Activated CD4-positive, alpha-beta memory T cell treated with anti-CD3 and anti-CD28 coated beads for 36 hours (primary cell): ENCODE measurements at regions not wholly inside any gene's neighbourhood (a gene's known extent, or its start where the extent isn't known, plus 50 kb on each side); places are given as distances from the start of the nearest gene placed in this dataset.

Source experiments
- CTCF ChIA-PET: fragments of 350-600 bp; sonication (Branson Sonifier 250); formaldehyde crosslinking; loops from one replicate; lab custom pipeline; 2021; ENCODE audit warnings: antibody characterized with exemption, inconsistent platforms; lab: Charles Lee
- POLR2A ChIA-PET: fragments of 350-600 bp; sonication (Branson Sonifier 250); formaldehyde crosslinking; loops from one replicate; lab custom pipeline; 2021; ENCODE audit warnings: antibody characterized with exemption; lab: Charles Lee
- DNase-seq: peaks from one replicate; pipeline ENCODE4 v3.0.0-alpha.2; 2020
- H3K27ac Mint-ChIP-seq: one replicate; pipeline ENCODE4 v1.8.0; 2021; ENCODE audit warnings: mixed read lengths
- H3K27me3 Mint-ChIP-seq: one replicate; pipeline ENCODE4 v1.8.0; 2021; ENCODE audit warnings: mixed read lengths
- H3K36me3 Mint-ChIP-seq: one replicate; pipeline ENCODE4 v1.8.0; 2021; ENCODE audit warnings: mixed read lengths
- H3K4me1 Mint-ChIP-seq: one replicate; pipeline ENCODE4 v1.8.0; 2021; ENCODE audit warnings: low read depth, mixed read lengths
- H3K4me3 Mint-ChIP-seq: one replicate; pipeline ENCODE4 v1.8.0; 2021; ENCODE audit warnings: mild to moderate bottlenecking, mixed read lengths
- H3K9me3 Mint-ChIP-seq: one replicate; pipeline ENCODE4 v1.8.0; 2021; ENCODE audit warnings: mixed read lengths
- intact Hi-C: fragments of 100-400 bp; cut with micrococcal nuclease; formaldehyde crosslinking; loops from one replicate; pipeline ENCODE4 v1.15.1; 2023

GRCh38 chr1:232379063-232379434, 250.9 kb downstream of the SIPA1L2 start:
- H3K4me1 Mint-ChIP-seq = no peaks in the 10 kb centered on the region

GRCh38 chr1:232378266-232379062, 251.5 kb downstream of the SIPA1L2 start:
- Mint-ChIP-seq H3K4me3 (no peak overlapping the region), H3K4me1 (no peaks in the 10 kb centered on the region), H3K27me3 (no peaks in the 10 kb centered on the region), H3K9me3 (no peaks in the 10 kb centered on the region), H3K36me3 (no peaks in the 10 kb centered on the region), H3K27ac (no peak overlapping the region)
- intact Hi-C loops = no loop called here
- no peak for DNase-seq
- ChIA-PET CTCF (no interaction called here), POLR2A (no interaction called here)

More at GRCh38 chr1:232379063-232379434, 250.9 kb downstream of the SIPA1L2 start:
- no peak for DNase-seq
- no peak overlapping the region for H3K4me3 Mint-ChIP-seq
- H3K27ac Mint-ChIP-seq = no peak overlapping the region
- intact Hi-C loops = no loop called here
- peaks cover 2% of the 10 kb centered on the region for H3K27me3 Mint-ChIP-seq
- H3K36me3 Mint-ChIP-seq = no peaks in the 10 kb centered on the region
- ChIA-PET POLR2A (no interaction called here), CTCF (no interaction called here)
- H3K9me3 Mint-ChIP-seq = no peaks in the 10 kb centered on the region

- no peaks in the 10 kb centered on the region for H3K36me3 Mint-ChIP-seq
- no peak overlapping the region for H3K27ac Mint-ChIP-seq
- intact Hi-C loops = no loop called here
- ChIA-PET CTCF (no interaction called here), POLR2A (no interaction called here)
- H3K4me3 Mint-ChIP-seq = no peak overlapping the region
- peak; percentile 14 for DNase-seq
- no peaks in the 10 kb centered on the region for H3K27me3 Mint-ChIP-seq
- H3K4me1 Mint-ChIP-seq = no peaks in the 10 kb centered on the region
- no peaks in the 10 kb centered on the region for H3K9me3 Mint-ChIP-seq
These were observed 252.5 kb downstream of the SIPA1L2 start for GRCh38 chr1:232377494-232377770.

- CTCF ChIA-PET = no interaction called here
- Mint-ChIP-seq H3K4me3 (no peak overlapping the region), H3K36me3 (no peaks in the 10 kb centered on the region), H3K4me1 (no peaks in the 10 kb centered on the region), H3K27ac (no peak overlapping the region), H3K27me3 (no peaks in the 10 kb centered on the region), H3K9me3 (no peaks in the 10 kb centered on the region)
- intact Hi-C loops = no loop called here
- DNase-seq = no peak
- POLR2A ChIA-PET = no interaction called here
These were observed 253.1 kb downstream of the SIPA1L2 start for GRCh38 chr1:232376632-232377493.

- H3K27ac Mint-ChIP-seq = no peak overlapping the region
These were observed 257.0 kb downstream of the SIPA1L2 start for GRCh38 chr1:232372841-232373440.

GRCh38 chr1:232372431-232372830, 257.5 kb downstream of the SIPA1L2 start:
- CTCF ChIA-PET = no interaction called here
- intact Hi-C loops = no loop called here

More at GRCh38 chr1:232372841-232373440, 257.0 kb downstream of the SIPA1L2 start:
- no peak for DNase-seq
- intact Hi-C loops = no loop called here
- no peaks in the 10 kb centered on the region for H3K27me3 Mint-ChIP-seq
- H3K4me1 Mint-ChIP-seq = no peaks in the 10 kb centered on the region
- CTCF ChIA-PET = no interaction called here
- no peaks in the 10 kb centered on the region for H3K36me3 Mint-ChIP-seq
- no peak overlapping the region for H3K4me3 Mint-ChIP-seq
- POLR2A ChIA-PET = no interaction called here
- H3K9me3 Mint-ChIP-seq = no peaks in the 10 kb centered on the region

GRCh38 chr1:232369451-232370296, 260.3 kb downstream of the SIPA1L2 start:
- CTCF ChIA-PET = interaction anchor here (2.2 kb wide), 1 partner anchor 258 kb away, joined by 7 read pairs; no protein-coding TSS in a partner anchor
- intact Hi-C loops = no loop called here
- POLR2A ChIA-PET = no interaction called here
- no peak overlapping the region for H3K27ac Mint-ChIP-seq
- H3K9me3 Mint-ChIP-seq = no peaks in the 10 kb centered on the region
- no peaks in the 10 kb centered on the region for H3K27me3 Mint-ChIP-seq
- no peak overlapping the region for H3K4me3 Mint-ChIP-seq
- H3K36me3 Mint-ChIP-seq = no peaks in the 10 kb centered on the region
- H3K4me1 Mint-ChIP-seq = no peaks in the 10 kb centered on the region
- no peak for DNase-seq

More at GRCh38 chr1:232372431-232372830, 257.5 kb downstream of the SIPA1L2 start:
- Mint-ChIP-seq H3K36me3 (no peaks in the 10 kb centered on the region), H3K4me1 (no peaks in the 10 kb centered on the region), H3K4me3 (no peak overlapping the region), H3K27me3 (no peaks in the 10 kb centered on the region), H3K9me3 (no peaks in the 10 kb centered on the region), H3K27ac (no peak overlapping the region)
- no peak for DNase-seq
- POLR2A ChIA-PET = no interaction called here

GRCh38 chr1:232368821-232369321, 261.1 kb downstream of the SIPA1L2 start:
- H3K4me3 Mint-ChIP-seq = no peak overlapping the region
- H3K27ac Mint-ChIP-seq = no peak overlapping the region
- no peaks in the 10 kb centered on the region for H3K9me3 Mint-ChIP-seq
- H3K36me3 Mint-ChIP-seq = no peaks in the 10 kb centered on the region
- ChIA-PET POLR2A (no interaction called here), CTCF (interaction anchor here (2.2 kb wide), 1 partner anchor 259 kb away, joined by 7 read pairs; no protein-coding TSS in a partner anchor)
- H3K4me1 Mint-ChIP-seq = no peaks in the 10 kb centered on the region
- DNase-seq = no peak
- intact Hi-C loops = no loop called here
- H3K27me3 Mint-ChIP-seq = no peaks in the 10 kb centered on the region

GRCh38 chr1:232367293-232367692, 262.6 kb downstream of the SIPA1L2 start:
- Mint-ChIP-seq H3K9me3 (no peaks in the 10 kb centered on the region), H3K4me1 (no peaks in the 10 kb centered on the region), H3K4me3 (no peak overlapping the region), H3K27ac (no peak overlapping the region), H3K36me3 (no peaks in the 10 kb centered on the region), H3K27me3 (no peaks in the 10 kb centered on the region)
- no peak for DNase-seq
- intact Hi-C loops = no loop called here
- CTCF ChIA-PET = interaction anchor here (2.2 kb wide), 1 partner anchor 260 kb away, joined by 7 read pairs; no protein-coding TSS in a partner anchor
- POLR2A ChIA-PET = no interaction called here

GRCh38 chr1:232364654-232365382, 265.1 kb downstream of the SIPA1L2 start:
- Mint-ChIP-seq H3K4me1 (no peaks in the 10 kb centered on the region), H3K27ac (no peak overlapping the region), H3K27me3 (no peaks in the 10 kb centered on the region), H3K36me3 (no peaks in the 10 kb centered on the region), H3K9me3 (no peaks in the 10 kb centered on the region), H3K4me3 (no peak overlapping the region)
- ChIA-PET POLR2A (interaction anchor here (0.6 kb wide), 1 partner anchor 48 kb away, joined by 3 read pairs; no protein-coding TSS in a partner anchor), CTCF (no interaction called here)
- intact Hi-C loops = no loop called here
- no peak for DNase-seq

GRCh38 chr1:232363008-232363407, 266.9 kb downstream of the SIPA1L2 start:
- CTCF ChIA-PET = no interaction called here
- Mint-ChIP-seq H3K9me3 (no peaks in the 10 kb centered on the region), H3K36me3 (no peaks in the 10 kb centered on the region), H3K27ac (no peak overlapping the region), H3K27me3 (no peaks in the 10 kb centered on the region), H3K4me1 (no peaks in the 10 kb centered on the region), H3K4me3 (no peak overlapping the region)
- intact Hi-C loops = no loop called here
- DNase-seq = no peak
- POLR2A ChIA-PET = no interaction called here
